Activated CD8-positive, alpha-beta memory T cell treated with anti-CD3 and anti-CD28 coated beads for 4 hours (primary cell): ENCODE measurements at regions not wholly inside any gene's neighbourhood (a gene's known extent, or its start where the extent isn't known, plus 50 kb on each side); places are given as distances from the start of the nearest gene placed in this dataset.
"Not testable (repeated sequence)": the region's sequence is repeated elsewhere in the genome, so short reads cannot be mapped to it uniquely, and the experiment has no call there.

Source experiments
- DNase-seq, 2 donors: peaks; one replicate each; pipeline ENCODE4 v3.0.0-alpha.2; 2020; ENCODE audit warnings: low read depth in 2 of 2

GRCh38 chr2:17254421-17254820 is 263.8 kb downstream of the RAD51AP2 start:
- no peak for DNase-seq

GRCh38 chr2:17252258-17252657 is 266.0 kb downstream of the RAD51AP2 start:
- DNase-seq: no peak

GRCh38 chr2:17251171-17251570 is 267.1 kb downstream of the RAD51AP2 start:
- DNase-seq: no peak

- DNase-seq: no peak
Measured at GRCh38 chr2:17249249-17249648, 269.0 kb downstream of the RAD51AP2 start.

GRCh38 chr2:17245906-17246305 is 272.3 kb downstream of the RAD51AP2 start:
- no peak for DNase-seq

GRCh38 chr2:17242813-17243485 is 275.3 kb downstream of the RAD51AP2 start:
- DNase-seq: no peak

GRCh38 chr2:17239550-17239949 is 278.7 kb downstream of the RAD51AP2 start:
- DNase-seq: no peak

- no peak for DNase-seq
Measured at GRCh38 chr2:17235167-17235566, 283.1 kb downstream of the RAD51AP2 start.

- no peak for DNase-seq
Measured at GRCh38 chr2:17232776-17233556, 285.3 kb downstream of the RAD51AP2 start.

- DNase-seq: no peak
Measured at GRCh38 chr2:17231394-17231965, 286.8 kb downstream of the RAD51AP2 start.

GRCh38 chr2:17229414-17229813 is 288.8 kb downstream of the RAD51AP2 start:
- no peak for DNase-seq

GRCh38 chr2:17228461-17228860 is 289.8 kb downstream of the RAD51AP2 start:
- no peak for DNase-seq

GRCh38 chr2:17227856-17228255 is 290.4 kb downstream of the RAD51AP2 start:
- DNase-seq: no peak

- no peak for DNase-seq
Measured at GRCh38 chr2:17226941-17227490, 291.2 kb downstream of the RAD51AP2 start.

GRCh38 chr2:17223211-17223610 is 295.0 kb downstream of the RAD51AP2 start:
- no peak for DNase-seq

GRCh38 chr2:17208511-17208910 is 309.7 kb downstream of the RAD51AP2 start:
- no peak for DNase-seq

- no peak for DNase-seq
Measured at GRCh38 chr2:17206771-17207170, 311.5 kb downstream of the RAD51AP2 start.

- not testable (repeated sequence) for DNase-seq
Measured at GRCh38 chr2:17204214-17204613, 314.0 kb downstream of the RAD51AP2 start.

- DNase-seq: not testable (repeated sequence)
Measured at GRCh38 chr2:17202628-17203027, 315.6 kb downstream of the RAD51AP2 start.

- DNase-seq: no peak
Measured at GRCh38 chr2:17199741-17200140, 318.5 kb downstream of the RAD51AP2 start.

- no peak for DNase-seq
Measured at GRCh38 chr2:17196380-17196779, 321.9 kb downstream of the RAD51AP2 start.

GRCh38 chr2:17195016-17195415 is 323.2 kb downstream of the RAD51AP2 start:
- DNase-seq: no peak

- no peak for DNase-seq
Measured at GRCh38 chr2:17194083-17194482, 324.2 kb downstream of the RAD51AP2 start.
